ENCODE measurements at regions not wholly inside any gene's neighbourhood (a gene's known extent, or its start where the extent isn't known, plus 50 kb on each side); places are given as distances from the start of the nearest gene placed in this dataset.

DNA sequence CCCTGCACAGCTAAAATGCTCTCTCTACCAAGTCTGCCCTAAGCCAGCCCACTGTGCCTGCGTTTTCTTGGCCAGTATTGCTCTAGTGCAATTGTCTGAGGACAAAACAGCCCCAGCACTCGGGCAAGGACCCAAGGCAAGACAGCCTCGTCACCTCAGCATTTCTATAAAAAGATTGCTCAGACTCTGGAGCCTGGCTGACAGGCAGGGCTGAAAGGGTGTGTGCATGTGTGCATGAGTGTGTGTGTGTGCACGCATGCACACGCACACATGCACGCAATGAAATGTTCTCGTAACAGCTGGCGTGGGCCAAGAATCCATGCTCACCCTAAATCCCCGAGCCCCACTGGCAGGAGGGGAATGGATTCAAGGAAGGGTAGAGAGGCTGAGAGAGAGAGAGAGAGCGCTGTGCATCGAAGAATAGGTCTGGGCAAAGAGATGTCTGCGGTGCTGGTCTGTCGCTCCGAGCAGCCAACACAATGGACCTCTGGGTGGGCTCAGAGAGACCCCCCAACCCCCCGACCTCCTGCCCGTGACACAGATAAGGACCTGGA, 579.2 kb downstream of the BCOR start:
- TF ChIP-seq POLR2AphosphoS5 (IDR thresholded peaks at IDR 0.05) (no peak), SMC3 (conservative IDR thresholded peaks at IDR 0.05; ENCODE audit: poor library complexity) (no peak), MXI1 (conservative IDR thresholded peaks at IDR 0.05; ENCODE audit: poor library complexity, severe bottlenecking) (no peak), EZH2 (IDR thresholded peaks at IDR 0.05; ENCODE audit: borderline replicate concordance, insufficient read depth, low read length, poor library complexity, severe bottlenecking) (no peak), RAD21 (conservative IDR thresholded peaks at IDR 0.05) (no peak), TAF1 (IDR thresholded peaks at IDR 0.05; ENCODE audit: low read depth) (no peak), EP300 (conservative IDR thresholded peaks at IDR 0.05; ENCODE audit: poor library complexity, severe bottlenecking) (no peak)
- TF ChIP-seq, protein P1, sequence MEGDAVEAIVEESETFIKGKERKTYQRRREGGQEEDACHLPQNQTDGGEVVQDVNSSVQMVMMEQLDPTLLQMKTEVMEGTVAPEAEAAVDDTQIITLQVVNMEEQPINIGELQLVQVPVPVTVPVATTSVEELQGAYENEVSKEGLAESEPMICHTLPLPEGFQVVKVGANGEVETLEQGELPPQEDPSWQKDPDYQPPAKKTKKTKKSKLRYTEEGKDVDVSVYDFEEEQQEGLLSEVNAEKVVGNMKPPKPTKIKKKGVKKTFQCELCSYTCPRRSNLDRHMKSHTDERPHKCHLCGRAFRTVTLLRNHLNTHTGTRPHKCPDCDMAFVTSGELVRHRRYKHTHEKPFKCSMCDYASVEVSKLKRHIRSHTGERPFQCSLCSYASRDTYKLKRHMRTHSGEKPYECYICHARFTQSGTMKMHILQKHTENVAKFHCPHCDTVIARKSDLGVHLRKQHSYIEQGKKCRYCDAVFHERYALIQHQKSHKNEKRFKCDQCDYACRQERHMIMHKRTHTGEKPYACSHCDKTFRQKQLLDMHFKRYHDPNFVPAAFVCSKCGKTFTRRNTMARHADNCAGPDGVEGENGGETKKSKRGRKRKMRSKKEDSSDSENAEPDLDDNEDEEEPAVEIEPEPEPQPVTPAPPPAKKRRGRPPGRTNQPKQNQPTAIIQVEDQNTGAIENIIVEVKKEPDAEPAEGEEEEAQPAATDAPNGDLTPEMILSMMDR (IDR thresholded peaks at IDR 0.05; ENCODE audit: poor library complexity, severe bottlenecking): no peak
- TF ChIP-seq, protein P2, sequence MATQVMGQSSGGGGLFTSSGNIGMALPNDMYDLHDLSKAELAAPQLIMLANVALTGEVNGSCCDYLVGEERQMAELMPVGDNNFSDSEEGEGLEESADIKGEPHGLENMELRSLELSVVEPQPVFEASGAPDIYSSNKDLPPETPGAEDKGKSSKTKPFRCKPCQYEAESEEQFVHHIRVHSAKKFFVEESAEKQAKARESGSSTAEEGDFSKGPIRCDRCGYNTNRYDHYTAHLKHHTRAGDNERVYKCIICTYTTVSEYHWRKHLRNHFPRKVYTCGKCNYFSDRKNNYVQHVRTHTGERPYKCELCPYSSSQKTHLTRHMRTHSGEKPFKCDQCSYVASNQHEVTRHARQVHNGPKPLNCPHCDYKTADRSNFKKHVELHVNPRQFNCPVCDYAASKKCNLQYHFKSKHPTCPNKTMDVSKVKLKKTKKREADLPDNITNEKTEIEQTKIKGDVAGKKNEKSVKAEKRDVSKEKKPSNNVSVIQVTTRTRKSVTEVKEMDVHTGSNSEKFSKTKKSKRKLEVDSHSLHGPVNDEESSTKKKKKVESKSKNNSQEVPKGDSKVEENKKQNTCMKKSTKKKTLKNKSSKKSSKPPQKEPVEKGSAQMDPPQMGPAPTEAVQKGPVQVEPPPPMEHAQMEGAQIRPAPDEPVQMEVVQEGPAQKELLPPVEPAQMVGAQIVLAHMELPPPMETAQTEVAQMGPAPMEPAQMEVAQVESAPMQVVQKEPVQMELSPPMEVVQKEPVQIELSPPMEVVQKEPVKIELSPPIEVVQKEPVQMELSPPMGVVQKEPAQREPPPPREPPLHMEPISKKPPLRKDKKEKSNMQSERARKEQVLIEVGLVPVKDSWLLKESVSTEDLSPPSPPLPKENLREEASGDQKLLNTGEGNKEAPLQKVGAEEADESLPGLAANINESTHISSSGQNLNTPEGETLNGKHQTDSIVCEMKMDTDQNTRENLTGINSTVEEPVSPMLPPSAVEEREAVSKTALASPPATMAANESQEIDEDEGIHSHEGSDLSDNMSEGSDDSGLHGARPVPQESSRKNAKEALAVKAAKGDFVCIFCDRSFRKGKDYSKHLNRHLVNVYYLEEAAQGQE (IDR thresholded peaks at IDR 0.05; ENCODE audit: borderline replicate concordance): no peak
- no peaks in the 10 kb centered on the region for H4K20me1 ChIP-seq (ENCODE audit: insufficient read depth)
- H3K4me3 ChIP-seq (ENCODE audit: low read length): peak overlapping the region; percentile 3
- H3K27ac ChIP-seq (ENCODE audit: low read length): peak overlapping the region; percentile 60
- no peaks in the 10 kb centered on the region for H3K79me2 ChIP-seq (replicated peaks; ENCODE audit: insufficient read depth, low read length)
- H2AFZ ChIP-seq (ENCODE audit: low read depth, low read length): no peak overlapping the region
- H3F3A ChIP-seq (ENCODE audit: insufficient read depth, low read length, poor library complexity, severe bottlenecking): no peaks in the 10 kb centered on the region
- H3K36me3 ChIP-seq (ENCODE audit: insufficient read depth, low read length): no peaks in the 10 kb centered on the region
- H3K9ac ChIP-seq (ENCODE audit: low read length): peak overlapping the region; percentile 46
- H3K9me2 ChIP-seq (ENCODE audit: insufficient read depth, low read length): no peaks in the 10 kb centered on the region
- no peaks in the 10 kb centered on the region for H3K27me3 ChIP-seq (ENCODE audit: insufficient read depth, low read depth, low read length)
- H3K9me3 ChIP-seq (ENCODE audit: low read length): no peaks in the 10 kb centered on the region
- no peak overlapping the region for H3K4me2 ChIP-seq (ENCODE audit: low read length)

DNA sequence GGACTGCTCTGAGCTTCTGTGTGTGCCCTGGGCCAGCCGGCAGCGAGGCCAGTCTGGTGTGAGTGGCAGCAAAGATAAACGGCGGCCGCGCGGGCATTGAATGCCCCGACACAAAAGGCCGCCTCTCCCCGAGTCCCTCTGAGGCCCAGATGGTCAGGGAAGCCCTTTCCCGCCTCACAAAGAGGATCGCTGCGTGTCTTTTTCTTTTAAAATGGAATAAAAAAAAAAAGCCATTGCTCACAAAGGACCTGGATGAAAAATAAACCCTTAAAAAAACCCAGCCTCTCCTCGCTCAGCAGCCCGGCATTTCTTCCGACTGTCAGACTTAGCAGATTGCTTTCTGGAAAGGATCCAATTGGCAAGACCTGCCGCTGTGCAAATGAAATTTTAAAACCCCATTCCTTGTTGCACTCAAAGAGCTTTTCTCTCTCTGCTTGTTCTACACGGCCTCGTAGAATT, 578.7 kb downstream of the BCOR start:
- no peaks in the 10 kb centered on the region for H3K27me3 ChIP-seq (ENCODE audit: insufficient read depth, low read depth, low read length)
- H3K27ac ChIP-seq (ENCODE audit: low read length): peak overlapping the region; percentile 60
- H3F3A ChIP-seq (ENCODE audit: insufficient read depth, low read length, poor library complexity, severe bottlenecking): no peaks in the 10 kb centered on the region
- H3K79me2 ChIP-seq (replicated peaks; ENCODE audit: insufficient read depth, low read length): no peaks in the 10 kb centered on the region
- H2AFZ ChIP-seq (ENCODE audit: low read depth, low read length): no peak overlapping the region
- no peaks in the 10 kb centered on the region for H3K9me2 ChIP-seq (ENCODE audit: insufficient read depth, low read length)
- H3K9ac ChIP-seq (ENCODE audit: low read length): peak overlapping the region; percentile 46
- H3K9me3 ChIP-seq (ENCODE audit: low read length): no peaks in the 10 kb centered on the region
- TF ChIP-seq EP300 (conservative IDR thresholded peaks at IDR 0.05; ENCODE audit: poor library complexity, severe bottlenecking) (no peak), EZH2 (IDR thresholded peaks at IDR 0.05; ENCODE audit: borderline replicate concordance, insufficient read depth, low read length, poor library complexity, severe bottlenecking) (no peak)
- peak overlapping the region; percentile 3 for H3K4me3 ChIP-seq (ENCODE audit: low read length)
- H3K4me2 ChIP-seq (ENCODE audit: low read length): no peak overlapping the region
- no peaks in the 10 kb centered on the region for H4K20me1 ChIP-seq (ENCODE audit: insufficient read depth)
- no peaks in the 10 kb centered on the region for H3K36me3 ChIP-seq (ENCODE audit: insufficient read depth, low read length)
